IMR-90 (cell line): ENCODE measurements at regions not wholly inside any gene's neighbourhood (a gene's known extent, or its start where the extent isn't known, plus 50 kb on each side); places are given as distances from the start of the nearest gene placed in this dataset.

Source experiments
- ATAC-seq: fragments of 200-7000 bp; cut with Tn5 transposase; 2 replicates; pipeline ENCODE4 v1.9.1; 2020; ENCODE audit warnings: low read depth, mild to moderate bottlenecking, moderate library complexity
- BruUV-seq: library from RNA; stranded (reverse); fragments of 400-500 nt; replicated peaks from 2 replicates; lab custom pipeline; 2021; lab: Mats Ljungman, UMichigan
- CTCF ChIA-PET: fragments of 300-600 bp; formaldehyde crosslinking; extraction: SDS; loops from one replicate; lab custom pipeline; 2021; ENCODE audit warnings: antibody characterized with exemption; lab: Yijun Ruan, JAX
- POLR2A ChIA-PET: fragments of 300-600 bp; sonication (Branson Sonifier 250); formaldehyde crosslinking; loops from one replicate; lab custom pipeline; 2022; ENCODE audit warnings: antibody characterized with exemption; ENCODE audit not compliant: unreplicated experiment; lab: Charles Lee
- DNase-seq: peaks from one replicate; pipeline ENCODE4 v3.0.0; 2013
- H2AFZ ChIP-seq: replicated peaks from 2 replicates; pipeline ENCODE3; 2013; ENCODE audit warnings: low read length, mild to moderate bottlenecking; ENCODE audit not compliant: poor library complexity
- H2AK5ac ChIP-seq: 2 replicates; pipeline ENCODE4 v1.6.1; 2013; ENCODE audit warnings: low read depth, low read length, inconsistent platforms
- H2AK9ac ChIP-seq: replicated peaks from 2 replicates; pipeline ENCODE3; 2013; ENCODE audit warnings: mild to moderate bottlenecking, low read depth, low read length, moderate library complexity; ENCODE audit not compliant: poor library complexity
- H2BK120ac ChIP-seq: 2 replicates; pipeline ENCODE4 v1.6.1; 2013; ENCODE audit warnings: low read depth, low read length, inconsistent platforms
- H2BK15ac ChIP-seq: 3 replicates; pipeline ENCODE4 v1.6.1; 2013; ENCODE audit warnings: low read depth, low read length, inconsistent platforms
- H2BK20ac ChIP-seq: 2 replicates; pipeline ENCODE4 v1.6.1; 2013; ENCODE audit warnings: low read depth, mild to moderate bottlenecking, inconsistent platforms, low read length, moderate library complexity
- H2BK5ac ChIP-seq: 2 replicates; pipeline ENCODE4 v1.6.1; 2013; ENCODE audit warnings: mild to moderate bottlenecking, low read depth, low read length, inconsistent platforms; ENCODE audit not compliant: poor library complexity, severe bottlenecking
- H3K14ac ChIP-seq: replicated peaks from 2 replicates; pipeline ENCODE4 v1.6.1; 2013; ENCODE audit warnings: low read depth, low read length, inconsistent platforms
- H3K18ac ChIP-seq: 2 replicates; pipeline ENCODE4 v1.6.1; 2013; ENCODE audit warnings: low read depth, low read length, control low read depth
- H3K23ac ChIP-seq: 2 replicates; pipeline ENCODE4 v1.6.1; 2013; ENCODE audit warnings: low read depth, low read length, inconsistent platforms
- H3K27ac ChIP-seq: 2 replicates; pipeline ENCODE4 v1.5.1; 2013; ENCODE audit warnings: mild to moderate bottlenecking, control low read depth, low read length; ENCODE audit not compliant: insufficient read depth
- H3K27me3 ChIP-seq: 2 replicates; pipeline ENCODE4 v1.6.1; 2013; ENCODE audit warnings: low read length; ENCODE audit not compliant: control insufficient read depth, insufficient read depth
- H3K36me3 ChIP-seq: 2 replicates; pipeline ENCODE4 v1.6.1; 2013; ENCODE audit warnings: low read length, mixed read lengths; ENCODE audit not compliant: control insufficient read depth, insufficient read depth
- H3K4ac ChIP-seq: 2 replicates; pipeline ENCODE4 v1.6.1; 2013; ENCODE audit warnings: low read depth, low read length, inconsistent platforms
- H3K4me1 ChIP-seq: 2 replicates; pipeline ENCODE4 v1.6.1; 2013; ENCODE audit warnings: low read length, mixed read lengths; ENCODE audit not compliant: control insufficient read depth, insufficient read depth
- H3K4me2 ChIP-seq: 2 replicates; pipeline ENCODE4 v1.6.1; 2013; ENCODE audit warnings: low read depth, mild to moderate bottlenecking, control low read depth, low read length, moderate library complexity
- H3K4me3 ChIP-seq: 2 replicates; pipeline ENCODE4 v1.5.1; 2013; ENCODE audit warnings: low read depth, mild to moderate bottlenecking, control low read depth, low read length, moderate library complexity; ENCODE audit not compliant: insufficient read depth
- H3K56ac ChIP-seq: 2 replicates; pipeline ENCODE4 v1.6.1; 2013; ENCODE audit warnings: low read length, inconsistent platforms; ENCODE audit not compliant: insufficient read depth; ENCODE audit errors: extremely low read depth
- H3K79me1 ChIP-seq, 2 experiments: 2 replicates each; pipeline ENCODE4 v1.6.1; 2013; ENCODE audit warnings: low read length in 2 of 2, inconsistent platforms in 1 of 2, low read depth in 1 of 2
- H3K9ac ChIP-seq: 2 replicates; pipeline ENCODE4 v1.6.1; 2013; ENCODE audit warnings: low read depth, low read length, control low read depth
- H3K9me1 ChIP-seq: 2 replicates; pipeline ENCODE4 v1.6.1; 2013; ENCODE audit warnings: low read length, inconsistent platforms; ENCODE audit not compliant: insufficient read depth
- H3K9me3 ChIP-seq: 2 replicates; pipeline ENCODE4 v1.6.1; 2013; ENCODE audit warnings: low read length; ENCODE audit not compliant: control insufficient read depth, insufficient read depth
- H4K20me1 ChIP-seq: 2 replicates; pipeline ENCODE4 v1.6.1; 2013; ENCODE audit warnings: low read length, inconsistent platforms; ENCODE audit not compliant: insufficient read depth
- H4K5ac ChIP-seq: 2 replicates; pipeline ENCODE4 v1.6.1; 2013; ENCODE audit warnings: mild to moderate bottlenecking, low read depth, low read length, control low read depth
- H4K8ac ChIP-seq, 2 experiments: 2 replicates each; pipeline ENCODE4 v1.6.1; 2013; ENCODE audit warnings: low read depth in 2 of 2, low read length in 2 of 2, control low read depth in 1 of 2, inconsistent platforms in 1 of 2
- H4K91ac ChIP-seq: 2 replicates; pipeline ENCODE4 v1.6.1; 2013; ENCODE audit warnings: low read depth, low read length, inconsistent platforms; ENCODE audit not compliant: insufficient read depth
- BHLHE40 ChIP-seq: fragments of 150-350 bp; IDR thresholded peaks from 2 replicates; pipeline ENCODE4 v1.6.1; 2016; ENCODE audit warnings: mild to moderate bottlenecking, low read depth, low read length
- CHD1 ChIP-seq: IDR thresholded peaks from 2 replicates; pipeline ENCODE4 v1.6.1; 2012; ENCODE audit warnings: low read depth, low read length, improper control_type of control experiment
- ELK1 ChIP-seq: fragments of 150-350 bp; IDR thresholded peaks from 2 replicates; pipeline ENCODE4 v1.6.1; 2016; ENCODE audit warnings: low read depth, mild to moderate bottlenecking, low read length, moderate library complexity, borderline replicate concordance
- FOS ChIP-seq: fragments of 150-350 bp; IDR thresholded peaks from 2 replicates; pipeline ENCODE4 v1.6.1; 2016; ENCODE audit warnings: low read depth, low read length
- MAFK ChIP-seq: IDR thresholded peaks from 2 replicates; pipeline ENCODE4 v1.6.1; 2012; ENCODE audit warnings: low read depth, low read length, improper control_type of control experiment
- MAZ ChIP-seq: IDR thresholded peaks from 2 replicates; pipeline ENCODE4 v1.6.1; 2012; ENCODE audit warnings: low read depth, mild to moderate bottlenecking, low read length, improper control_type of control experiment, moderate library complexity, borderline replicate concordance
- NFE2L2 ChIP-seq: fragments of 150-350 bp; IDR thresholded peaks from 2 replicates; pipeline ENCODE4 v1.6.1; 2016; ENCODE audit warnings: low read depth, mild to moderate bottlenecking, low read length
- POLR2A ChIP-seq: IDR thresholded peaks from 2 replicates; pipeline ENCODE4 v1.6.1; 2012; ENCODE audit warnings: mild to moderate bottlenecking, low read depth, low read length
- RAD21 ChIP-seq: IDR thresholded peaks from 2 replicates; pipeline ENCODE4 v1.6.1; 2012; ENCODE audit warnings: low read length, improper control_type of control experiment
- RFX5 ChIP-seq: IDR thresholded peaks from 2 replicates; pipeline ENCODE4 v1.8.0; 2012; ENCODE audit warnings: low read depth, mild to moderate bottlenecking, low read length, moderate library complexity
- SMC3 ChIP-seq: fragments of 150-350 bp; IDR thresholded peaks from 2 replicates; pipeline ENCODE4 v1.6.1; 2016; ENCODE audit warnings: low read depth, mild to moderate bottlenecking, antibody characterized with exemption, low read length, moderate library complexity
- WGBS, 2 experiments: methylation state at CpG; one replicate each; pipeline versions ENCODE4 v1.1.5 to v1.1.7; 2013; ENCODE audit warnings: missing lambda C conversion rate in 2 of 2; ENCODE audit not compliant: insufficient read length in 1 of 2; ENCODE audit errors: extremely low coverage in 2 of 2; 5-methylcytosine and 5-hydroxymethylcytosine counted together
- dilution Hi-C: fragments of 300-500 bp; cut with HindIII; formaldehyde crosslinking; loops from one replicate; pipeline ENCODE4 v1.14.3; 2018; ENCODE audit warnings: low sequenced_read_pairs; ENCODE audit not compliant: unreplicated experiment
- in situ Hi-C: fragments of 300-500 bp; cut with MboI; formaldehyde crosslinking; loops from 3 replicates; pipeline ENCODE4 v1.14.3; 2019; ENCODE audit warnings: low sequenced_read_pairs, inconsistent platforms, mixed read lengths
- intact Hi-C: fragments of 100-400 bp; cut with micrococcal nuclease; formaldehyde crosslinking; loops from 2 replicates; pipeline ENCODE4 v1.10.0; 2022
- TF ChIP-seq, protein P1 (sequence below): fragments of 150-350 bp; IDR thresholded peaks from 2 replicates; pipeline ENCODE4 v1.6.1; 2017; ENCODE audit warnings: mild to moderate bottlenecking, antibody characterized with exemption, low read length, low read depth

GRCh38 chr18:22688877-22689496 is 244.1 kb upstream of the RBBP8 start:
- BruUV-seq: no TSS peak
- CTCF ChIA-PET: no interaction called here
- Histone ChIP-seq H3K9ac (no peak overlapping the region), H2BK15ac (peak overlapping the region; percentile 63; the same call in 2 of the 3 replicates), H4K20me1 (no peaks in the 10 kb centered on the region), H3K14ac (0 out of 2 replicates have a peak overlapping the region, but pooled peaks have one; percentile 13), H3K4me3 (no peak overlapping the region), H3K4ac (peak overlapping the region; percentile 48; the same call in 1 of the 2 replicates), H3K4me1 (peaks cover 14% of the 10 kb centered on the region), H3K27ac (no peak overlapping the region), H2BK20ac (no peak overlapping the region), H3K9me1 (peaks cover 5% of the 10 kb centered on the region; the same call in 1 of the 2 replicates), H2AFZ (no peak overlapping the region), H3K18ac (no peak overlapping the region), H3K9me3 (no peaks in the 10 kb centered on the region), H3K56ac (no peak overlapping the region), H3K23ac (no peak overlapping the region), H4K91ac (peak overlapping the region; percentile 39; the same call in 1 of the 2 replicates), H2AK9ac (no peak overlapping the region), H3K36me3 (no peaks in the 10 kb centered on the region), H3K4me2 (no peak overlapping the region), H4K8ac (peak overlapping the region; percentile 78 to 89; a peak in 1 of 4 replicates), H2BK120ac (peak overlapping the region; percentile 76; the same call in 1 of the 2 replicates), H3K79me1 (no peaks in the 10 kb centered on the region), H4K5ac (no peak overlapping the region; the same call in 1 of the 2 replicates), H3K27me3 (no peaks in the 10 kb centered on the region), H2BK5ac (no peak overlapping the region), H2AK5ac (peak overlapping the region; percentile 7)
- in situ Hi-C loops (no loop called here), dilution Hi-C loops (no loop called here), intact Hi-C loops (no loop called here)
- DNase-seq (no peak), ATAC-seq (no peak)
- no CpG with 5 or more reads among the region's 4 CpGs for WGBS, 2 experiments
- POLR2A ChIA-PET: no interaction called here
- TF ChIP-seq SMC3 (no peak), NFE2L2 (no peak), MAFK (no peak), RAD21 (no peak), POLR2A (no peak), BHLHE40 (no peak), MAZ (no peak), CHD1 (no peak), ELK1 (no peak), FOS (no peak), RFX5 (no peak)
- TF ChIP-seq, protein P1, sequence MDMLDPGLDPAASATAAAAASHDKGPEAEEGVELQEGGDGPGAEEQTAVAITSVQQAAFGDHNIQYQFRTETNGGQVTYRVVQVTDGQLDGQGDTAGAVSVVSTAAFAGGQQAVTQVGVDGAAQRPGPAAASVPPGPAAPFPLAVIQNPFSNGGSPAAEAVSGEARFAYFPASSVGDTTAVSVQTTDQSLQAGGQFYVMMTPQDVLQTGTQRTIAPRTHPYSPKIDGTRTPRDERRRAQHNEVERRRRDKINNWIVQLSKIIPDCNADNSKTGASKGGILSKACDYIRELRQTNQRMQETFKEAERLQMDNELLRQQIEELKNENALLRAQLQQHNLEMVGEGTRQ: no peak
